ENCODE measurements at regions not wholly inside any gene's neighbourhood (a gene's known extent, or its start where the extent isn't known, plus 50 kb on each side); places are given as distances from the start of the nearest gene placed in this dataset.

DNA sequence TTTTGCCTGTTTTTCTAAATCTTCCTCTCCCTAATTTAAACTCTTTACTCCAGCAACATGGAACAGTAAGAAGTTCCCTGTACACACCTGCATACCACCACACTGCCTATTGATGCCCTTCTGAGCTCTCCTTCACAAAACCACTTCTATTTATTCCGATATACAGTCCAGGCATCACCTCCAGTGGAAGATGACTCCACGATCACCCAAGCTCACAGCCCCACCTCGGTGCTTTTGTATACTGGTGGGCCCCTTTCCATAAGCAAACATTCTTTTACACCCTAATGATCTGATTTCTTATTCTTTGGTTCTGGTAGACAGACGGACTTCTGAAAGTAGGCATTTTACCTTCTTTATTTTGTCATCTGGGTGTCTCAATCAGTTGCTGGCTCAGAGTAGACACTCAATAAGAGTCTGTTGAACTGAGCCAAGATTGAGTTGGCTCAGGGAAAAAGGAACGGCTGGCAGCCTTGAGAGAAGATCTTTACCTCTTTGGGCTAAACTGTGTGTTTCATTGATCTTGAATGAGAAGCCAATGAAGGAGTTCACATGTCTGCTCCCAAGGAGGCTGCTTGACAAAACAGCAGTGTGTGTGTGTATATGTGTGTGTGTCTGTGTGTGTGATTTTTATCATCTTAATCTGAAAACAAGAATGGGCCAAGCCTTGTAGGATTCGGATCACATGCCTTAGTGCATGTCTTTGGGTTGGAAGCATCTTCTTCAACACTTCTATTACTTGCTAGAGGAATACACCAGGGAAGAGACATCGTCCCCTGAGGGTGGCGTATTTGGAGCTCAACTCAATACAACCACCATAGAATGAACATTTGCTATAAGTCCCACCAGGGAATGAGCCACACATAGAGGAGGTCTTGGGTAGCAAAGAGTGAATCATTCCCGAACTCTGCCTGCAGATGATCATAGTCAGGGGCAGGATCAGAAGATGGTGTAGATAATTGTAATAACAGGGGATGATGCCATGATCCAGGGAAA is 341.8 kb downstream of the CYRIA start:
- intact Hi-C loops (cut with DNase I): no loop called here
- Histone ChIP-seq H3K27me3 (replicated peaks; ENCODE audit: insufficient read depth) (no peaks in the 10 kb centered on the region), H3K36me3 (no peaks in the 10 kb centered on the region), H3K9me3 (no peaks in the 10 kb centered on the region), H3K27ac (no peak overlapping the region), H3K4me1 (replicated peaks) (no peaks in the 10 kb centered on the region), H3K4me3 (no peak overlapping the region)
- WGBS: 77% methylated on average over 9 of the region's 9 CpGs
- DNase-seq (ENCODE audit: low spot score): no peak
- TF ChIP-seq POLR2AphosphoS5 (IDR thresholded peaks at IDR 0.05) (no peak), POLR2A (IDR thresholded peaks at IDR 0.05) (no peak)
- TF ChIP-seq, protein P1, sequence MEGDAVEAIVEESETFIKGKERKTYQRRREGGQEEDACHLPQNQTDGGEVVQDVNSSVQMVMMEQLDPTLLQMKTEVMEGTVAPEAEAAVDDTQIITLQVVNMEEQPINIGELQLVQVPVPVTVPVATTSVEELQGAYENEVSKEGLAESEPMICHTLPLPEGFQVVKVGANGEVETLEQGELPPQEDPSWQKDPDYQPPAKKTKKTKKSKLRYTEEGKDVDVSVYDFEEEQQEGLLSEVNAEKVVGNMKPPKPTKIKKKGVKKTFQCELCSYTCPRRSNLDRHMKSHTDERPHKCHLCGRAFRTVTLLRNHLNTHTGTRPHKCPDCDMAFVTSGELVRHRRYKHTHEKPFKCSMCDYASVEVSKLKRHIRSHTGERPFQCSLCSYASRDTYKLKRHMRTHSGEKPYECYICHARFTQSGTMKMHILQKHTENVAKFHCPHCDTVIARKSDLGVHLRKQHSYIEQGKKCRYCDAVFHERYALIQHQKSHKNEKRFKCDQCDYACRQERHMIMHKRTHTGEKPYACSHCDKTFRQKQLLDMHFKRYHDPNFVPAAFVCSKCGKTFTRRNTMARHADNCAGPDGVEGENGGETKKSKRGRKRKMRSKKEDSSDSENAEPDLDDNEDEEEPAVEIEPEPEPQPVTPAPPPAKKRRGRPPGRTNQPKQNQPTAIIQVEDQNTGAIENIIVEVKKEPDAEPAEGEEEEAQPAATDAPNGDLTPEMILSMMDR (IDR thresholded peaks at IDR 0.05): no peak

GRCh38 chr2:16323126-16323520 is 342.5 kb downstream of the CYRIA start:
- Histone ChIP-seq H3K36me3 (no peaks in the 10 kb centered on the region), H3K9me3 (no peaks in the 10 kb centered on the region), H3K27ac (no peak overlapping the region), H3K4me1 (replicated peaks) (no peaks in the 10 kb centered on the region), H3K4me3 (no peak overlapping the region), H3K27me3 (replicated peaks; ENCODE audit: insufficient read depth) (no peaks in the 10 kb centered on the region)
- WGBS: 96% methylated on average over 4 of the region's 4 CpGs
- TF ChIP-seq POLR2A (IDR thresholded peaks at IDR 0.05) (no peak), POLR2AphosphoS5 (IDR thresholded peaks at IDR 0.05) (no peak)
- TF ChIP-seq, protein P1 (IDR thresholded peaks at IDR 0.05): no peak
- intact Hi-C loops (cut with DNase I): no loop called here
- DNase-seq (ENCODE audit: low spot score): no peak

- H3K4me3 ChIP-seq: no peak overlapping the region
- H3K9me3 ChIP-seq: no peaks in the 10 kb centered on the region
- no peaks in the 10 kb centered on the region for H3K4me1 ChIP-seq (replicated peaks)
- TF ChIP-seq POLR2AphosphoS5 (IDR thresholded peaks at IDR 0.05) (no peak), POLR2A (IDR thresholded peaks at IDR 0.05) (no peak)
- TF ChIP-seq, protein P1 (IDR thresholded peaks at IDR 0.05): no peak
- DNase-seq (ENCODE audit: low spot score): no peak
- H3K27me3 ChIP-seq (replicated peaks; ENCODE audit: insufficient read depth): no peaks in the 10 kb centered on the region
- 54% methylated on average over 9 of the region's 9 CpGs for WGBS
- H3K36me3 ChIP-seq: no peaks in the 10 kb centered on the region
- intact Hi-C loops (cut with DNase I): no loop called here
- no peak overlapping the region for H3K27ac ChIP-seq
These were observed 343.1 kb downstream of the CYRIA start for GRCh38 chr2:16322308-16323125.

- Histone ChIP-seq H3K4me1 (replicated peaks) (no peaks in the 10 kb centered on the region), H3K4me3 (no peak overlapping the region), H3K9me3 (no peaks in the 10 kb centered on the region), H3K27me3 (replicated peaks; ENCODE audit: insufficient read depth) (no peaks in the 10 kb centered on the region), H3K36me3 (no peaks in the 10 kb centered on the region), H3K27ac (no peak overlapping the region)
- TF ChIP-seq, protein P1 (IDR thresholded peaks at IDR 0.05): no peak
- TF ChIP-seq POLR2A (IDR thresholded peaks at IDR 0.05) (no peak), POLR2AphosphoS5 (IDR thresholded peaks at IDR 0.05) (no peak)
- 95% methylated on average over 4 of the region's 4 CpGs for WGBS
- no peak for DNase-seq (ENCODE audit: low spot score)
- intact Hi-C loops (cut with DNase I): no loop called here
These were observed 343.8 kb downstream of the CYRIA start for GRCh38 chr2:16321872-16322271.
